ENCODE measurements at regions not wholly inside any gene's neighbourhood (a gene's known extent, or its start where the extent isn't known, plus 50 kb on each side); places are given as distances from the start of the nearest gene placed in this dataset.
"Not testable (repeated sequence)": the region's sequence is repeated elsewhere in the genome, so short reads cannot be mapped to it uniquely, and the experiment has no call there.

GRCh38 chr13:101003566-101003965, 329.0 kb upstream of the TMTC4 start:
- no peak for ATAC-seq
- no peak for DNase-seq
- peaks cover 0 to 3% (median 0%) of the 10 kb centered on the region in 5 donors for H3K27me3 Mint-ChIP-seq
- no peak overlapping the region for H3K27ac Mint-ChIP-seq
- no peaks in the 10 kb centered on the region for H3K4me1 Mint-ChIP-seq
- H3K9me3 Mint-ChIP-seq: no peaks in the 10 kb centered on the region
- POLR2A ChIA-PET: no interaction called here
- no peak overlapping the region for H3K4me3 Mint-ChIP-seq
- no peaks in the 10 kb centered on the region for H3K36me3 Mint-ChIP-seq

DNA sequence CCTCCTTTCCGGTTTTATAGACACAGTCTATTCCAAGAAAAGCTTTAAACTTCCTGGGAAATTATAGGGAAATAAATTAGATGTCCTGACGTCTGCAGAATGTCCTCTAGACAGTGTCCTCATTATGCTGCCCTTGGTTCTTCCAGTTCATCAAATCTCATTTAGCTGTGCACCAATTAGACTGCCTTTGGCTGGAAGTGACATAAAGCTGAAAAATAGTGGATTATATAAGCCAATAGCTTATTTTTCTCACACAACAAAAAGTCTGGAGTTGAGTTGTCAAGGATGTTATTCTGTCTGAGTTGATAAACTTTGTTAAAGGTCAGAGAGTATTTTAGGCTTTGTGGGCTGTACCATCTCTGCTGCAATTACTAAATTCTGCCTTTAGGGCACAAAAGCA, 314.8 kb upstream of the TMTC4 start:
- Mint-ChIP-seq H3K4me1 (peaks cover 0 to 6% (median 0%) of the 10 kb centered on the region in 4 donors), H3K9me3 (peaks cover 0 to 29% (median 13%) of the 10 kb centered on the region in 9 donors), H3K36me3 (peaks cover 0 to 10% (median 0%) of the 10 kb centered on the region in 3 donors), H3K4me3 (no peak overlapping the region), H3K27me3 (peaks cover 3 to 33% (median 10%) of the 10 kb centered on the region in 5 donors), H3K27ac (no peak overlapping the region)
- no peak for DNase-seq
- ATAC-seq: no peak
- POLR2A ChIA-PET: no interaction called here

GRCh38 chr13:100988921-100989320, 314.3 kb upstream of the TMTC4 start:
- Mint-ChIP-seq H3K4me1 (peaks cover 0 to 2% (median 0%) of the 10 kb centered on the region in 4 donors), H3K27me3 (peaks cover 3 to 33% (median 10%) of the 10 kb centered on the region in 5 donors), H3K9me3 (peaks cover 0 to 29% (median 13%) of the 10 kb centered on the region in 9 donors), H3K36me3 (peaks cover 0 to 10% (median 0%) of the 10 kb centered on the region in 3 donors), H3K27ac (no peak overlapping the region), H3K4me3 (no peak overlapping the region)
- POLR2A ChIA-PET: no interaction called here
- DNase-seq (no peak), ATAC-seq (no peak)

DNA sequence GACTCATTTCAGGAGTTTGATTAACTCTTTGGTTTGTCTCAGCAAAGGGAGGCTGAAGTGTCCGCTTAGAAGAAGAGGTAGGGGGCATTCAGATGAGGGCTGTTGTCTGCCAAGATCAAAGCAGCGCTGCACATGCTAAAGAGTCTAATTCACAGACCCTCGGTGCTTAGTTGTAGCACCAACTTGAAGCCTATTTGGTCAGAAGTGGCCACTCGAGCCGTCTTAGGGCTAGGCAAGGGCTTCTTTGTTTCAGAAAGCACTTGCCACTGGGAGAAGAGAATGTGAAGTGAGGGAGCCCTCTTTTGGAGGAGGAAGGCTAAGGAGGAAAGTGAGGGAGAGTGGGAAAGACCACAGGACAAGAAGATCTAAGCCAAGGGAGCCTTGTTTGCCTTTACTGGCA, 313.4 kb upstream of the TMTC4 start:
- Mint-ChIP-seq H3K27me3 (peaks cover 3 to 33% (median 11%) of the 10 kb centered on the region in 5 donors), H3K36me3 (peaks cover 0 to 10% (median 0%) of the 10 kb centered on the region in 3 donors), H3K4me1 (no peaks in the 10 kb centered on the region), H3K4me3 (no peak overlapping the region), H3K9me3 (peaks cover 0 to 29% (median 13%) of the 10 kb centered on the region in 9 donors), H3K27ac (no peak overlapping the region)
- no peak for DNase-seq
- POLR2A ChIA-PET: no interaction called here
- ATAC-seq: no peak

GRCh38 chr13:100986571-100986970, 312.0 kb upstream of the TMTC4 start:
- no peak overlapping the region for H3K4me3 Mint-ChIP-seq
- H3K9me3 Mint-ChIP-seq: peaks cover 0 to 18% (median 6%) of the 10 kb centered on the region in 9 donors
- no peaks in the 10 kb centered on the region for H3K4me1 Mint-ChIP-seq
- H3K36me3 Mint-ChIP-seq: peaks cover 0 to 4% (median 0%) of the 10 kb centered on the region in 3 donors
- no peak overlapping the region for H3K27ac Mint-ChIP-seq
- POLR2A ChIA-PET: no interaction called here
- no peak for DNase-seq
- H3K27me3 Mint-ChIP-seq: peaks cover 3 to 34% (median 8%) of the 10 kb centered on the region in 5 donors
- no peak for ATAC-seq

GRCh38 chr13:100984085-100984705, 309.6 kb upstream of the TMTC4 start:
- no peaks in the 10 kb centered on the region for H3K4me1 Mint-ChIP-seq
- no peak overlapping the region for H3K4me3 Mint-ChIP-seq
- POLR2A ChIA-PET: no interaction called here
- peaks cover 0 to 5% (median 0%) of the 10 kb centered on the region in 9 donors for H3K9me3 Mint-ChIP-seq
- no peak overlapping the region for H3K27ac Mint-ChIP-seq
- DNase-seq: no peak
- ATAC-seq: no peak
- H3K27me3 Mint-ChIP-seq: peaks cover 7 to 39% (median 12%) of the 10 kb centered on the region in 5 donors
- H3K36me3 Mint-ChIP-seq: no peaks in the 10 kb centered on the region

- ATAC-seq (no peak), DNase-seq (no peak)
- H3K4me1 Mint-ChIP-seq: no peaks in the 10 kb centered on the region
- H3K9me3 Mint-ChIP-seq: peaks cover 0 to 2% (median 0%) of the 10 kb centered on the region in 9 donors
- no peak overlapping the region for H3K27ac Mint-ChIP-seq
- POLR2A ChIA-PET: no interaction called here
- peaks cover 9 to 42% (median 10%) of the 10 kb centered on the region in 5 donors for H3K27me3 Mint-ChIP-seq
- H3K36me3 Mint-ChIP-seq: no peaks in the 10 kb centered on the region
- no peak overlapping the region for H3K4me3 Mint-ChIP-seq
Observed at GRCh38 chr13:100983111-100983510, 308.5 kb upstream of the TMTC4 start.

DNA sequence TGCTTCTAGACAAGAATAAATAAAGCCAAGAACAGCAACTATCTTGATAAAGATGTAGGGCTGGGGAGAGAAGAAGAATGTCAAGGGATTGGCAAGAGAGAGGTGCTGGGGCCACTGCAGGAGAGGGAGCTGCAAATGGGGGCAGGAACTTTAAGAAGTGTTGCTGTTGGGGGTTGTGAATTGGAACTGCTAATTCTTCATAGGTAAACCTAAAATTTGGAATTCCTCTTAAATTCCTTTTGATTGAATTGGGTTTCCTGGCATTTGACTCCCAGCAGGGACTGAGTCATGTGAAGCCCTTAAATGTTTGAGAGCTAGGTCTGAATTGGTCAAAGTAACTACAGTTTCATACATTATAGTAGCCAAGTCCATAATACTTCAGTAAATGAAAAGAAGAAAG, 305.6 kb upstream of the TMTC4 start:
- Mint-ChIP-seq H3K4me1 (no peaks in the 10 kb centered on the region), H3K36me3 (no peaks in the 10 kb centered on the region), H3K9me3 (peaks cover 0 to 4% (median 0%) of the 10 kb centered on the region in 9 donors), H3K27ac (no peak overlapping the region), H3K4me3 (no peak overlapping the region), H3K27me3 (peaks cover 9 to 40% (median 22%) of the 10 kb centered on the region in 5 donors)
- no peak for DNase-seq
- POLR2A ChIA-PET: no interaction called here
- no peak for ATAC-seq

GRCh38 chr13:100977841-100978240, 303.2 kb upstream of the TMTC4 start:
- DNase-seq: no peak
- H3K27ac Mint-ChIP-seq: no peak overlapping the region
- H3K9me3 Mint-ChIP-seq: peaks cover 0 to 4% (median under 1%) of the 10 kb centered on the region in 9 donors
- peaks cover 10 to 50% (median 20%) of the 10 kb centered on the region in 5 donors for H3K27me3 Mint-ChIP-seq
- no peaks in the 10 kb centered on the region for H3K4me1 Mint-ChIP-seq
- H3K36me3 Mint-ChIP-seq: no peaks in the 10 kb centered on the region
- no peak overlapping the region for H3K4me3 Mint-ChIP-seq
- ATAC-seq: no peak
- POLR2A ChIA-PET: no interaction called here

GRCh38 chr13:100976993-100977392, 302.4 kb upstream of the TMTC4 start:
- POLR2A ChIA-PET: no interaction called here
- Mint-ChIP-seq H3K4me1 (no peaks in the 10 kb centered on the region), H3K27me3 (peaks cover 10 to 48% (median 20%) of the 10 kb centered on the region in 5 donors), H3K9me3 (peaks cover 0 to 9% (median 4%) of the 10 kb centered on the region in 9 donors), H3K36me3 (peaks cover 0 to 5% (median 1%) of the 10 kb centered on the region in 3 donors), H3K4me3 (no peak overlapping the region), H3K27ac (no peak overlapping the region)
- DNase-seq: no peak
- ATAC-seq: no peak

DNA sequence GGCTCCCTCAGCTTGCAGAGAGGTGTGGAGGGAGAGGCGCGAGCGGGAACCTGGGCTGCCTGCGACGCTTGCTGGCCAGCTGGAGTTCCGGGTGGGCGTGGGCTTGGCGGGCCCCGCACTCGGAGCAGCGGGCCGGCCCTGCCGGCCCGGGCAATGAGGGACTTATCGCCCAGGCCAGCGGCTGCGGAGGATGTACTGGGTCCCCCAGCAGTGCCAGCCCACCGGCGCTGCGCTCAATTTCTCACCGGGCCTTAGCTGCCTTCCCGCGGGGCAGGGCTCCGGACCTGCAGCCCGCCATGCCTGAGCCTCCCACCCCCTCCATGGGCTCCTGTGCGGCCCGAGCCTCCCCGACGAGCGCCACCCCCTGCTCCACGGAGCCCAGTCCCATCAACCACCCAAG, 301.1 kb upstream of the TMTC4 start:
- H3K4me1 Mint-ChIP-seq, ATAC-seq, POLR2A ChIA-PET, DNase-seq, H3K27ac Mint-ChIP-seq, H3K36me3 Mint-ChIP-seq, H3K4me3 Mint-ChIP-seq: not testable (repeated sequence)
- Mint-ChIP-seq H3K27me3 (peaks cover 5 to 35% (median 16%) of the 10 kb centered on the region in 5 donors), H3K9me3 (peaks cover 0 to 14% (median 9%) of the 10 kb centered on the region in 9 donors)

DNA sequence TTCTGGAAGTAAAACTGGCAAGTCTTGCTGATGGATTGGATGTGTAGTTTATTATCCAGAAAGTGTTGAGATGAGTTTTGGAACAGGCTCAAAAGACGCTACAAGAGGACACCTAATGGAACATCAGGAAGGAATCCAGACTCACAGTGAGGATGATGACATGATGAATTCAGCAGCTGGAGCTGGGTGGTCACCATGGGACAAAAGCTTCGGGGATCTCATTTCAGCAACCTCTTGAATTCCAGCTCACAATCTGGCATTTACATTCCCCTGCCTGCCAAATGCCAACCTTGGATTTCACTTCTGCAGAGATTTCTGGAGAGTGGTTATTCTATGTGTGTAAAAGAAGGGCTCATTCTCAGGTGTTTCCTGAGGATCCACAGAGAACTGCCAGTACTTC, 288.0 kb upstream of the TMTC4 start:
- H3K27ac Mint-ChIP-seq: no peak overlapping the region
- H3K4me1 Mint-ChIP-seq: no peaks in the 10 kb centered on the region
- no peak for ATAC-seq
- H3K4me3 Mint-ChIP-seq: no peak overlapping the region
- no peak for DNase-seq
- POLR2A ChIA-PET: no interaction called here
- peaks cover 3 to 29% (median 9%) of the 10 kb centered on the region in 5 donors for H3K27me3 Mint-ChIP-seq
- H3K9me3 Mint-ChIP-seq: peaks cover 0 to 21% (median 10%) of the 10 kb centered on the region in 9 donors
- no peaks in the 10 kb centered on the region for H3K36me3 Mint-ChIP-seq

DNA sequence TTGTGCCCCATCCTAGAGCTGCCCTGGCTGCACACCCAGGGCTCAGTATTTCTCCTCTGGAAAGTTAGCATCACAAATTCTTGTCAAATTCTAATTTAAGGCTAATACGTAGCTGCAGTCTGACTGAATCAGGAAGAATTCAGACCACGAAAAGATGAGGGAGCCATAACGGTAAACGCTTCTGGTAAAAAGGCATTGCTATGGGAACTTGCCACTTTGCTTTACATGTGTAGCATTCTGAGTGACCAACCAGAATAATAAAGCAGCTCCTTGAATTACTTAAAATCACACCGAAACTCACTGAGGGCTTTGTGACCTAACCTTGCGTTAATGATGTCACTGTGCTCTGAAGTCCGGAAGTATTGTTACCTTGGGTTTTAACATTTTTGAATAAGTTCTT, 286.6 kb upstream of the TMTC4 start:
- ATAC-seq: no peak
- DNase-seq: no peak
- POLR2A ChIA-PET: no interaction called here

GRCh38 chr13:100958831-100959230, 284.2 kb upstream of the TMTC4 start:
- Mint-ChIP-seq H3K27ac (no peak overlapping the region), H3K4me3 (no peak overlapping the region), H3K4me1 (no peaks in the 10 kb centered on the region), H3K27me3 (peaks cover 3 to 29% (median 11%) of the 10 kb centered on the region in 5 donors), H3K9me3 (peaks cover 0 to 12% (median 0%) of the 10 kb centered on the region in 9 donors), H3K36me3 (no peaks in the 10 kb centered on the region)
- POLR2A ChIA-PET: no interaction called here
- ATAC-seq (no peak), DNase-seq (no peak)

More for the DNA sequence above, 286.6 kb upstream of the TMTC4 start:
- Mint-ChIP-seq H3K9me3 (peaks cover 0 to 12% (median 5%) of the 10 kb centered on the region in 9 donors), H3K36me3 (no peaks in the 10 kb centered on the region), H3K27ac (no peak overlapping the region), H3K4me3 (no peak overlapping the region), H3K27me3 (peaks cover 3 to 29% (median 8%) of the 10 kb centered on the region in 5 donors), H3K4me1 (no peaks in the 10 kb centered on the region)

All from naive thymus-derived CD8-positive, alpha-beta T cell (primary cell).